ENCODE measurements at regions not wholly inside any gene's neighbourhood (a gene's known extent, or its start where the extent isn't known, plus 50 kb on each side); places are given as distances from the start of the nearest gene placed in this dataset.
A peak's percentile ranks its signal among the peaks of the same experiment; 100 is the strongest.
"Not testable (repeated sequence)": the region's sequence is repeated elsewhere in the genome, so short reads cannot be mapped to it uniquely, and the experiment has no call there.

- no peak for DNase-seq
These were observed 54.2 kb upstream of the PIK3R4 start for GRCh38 chr3:130800829-130801228.

DNA sequence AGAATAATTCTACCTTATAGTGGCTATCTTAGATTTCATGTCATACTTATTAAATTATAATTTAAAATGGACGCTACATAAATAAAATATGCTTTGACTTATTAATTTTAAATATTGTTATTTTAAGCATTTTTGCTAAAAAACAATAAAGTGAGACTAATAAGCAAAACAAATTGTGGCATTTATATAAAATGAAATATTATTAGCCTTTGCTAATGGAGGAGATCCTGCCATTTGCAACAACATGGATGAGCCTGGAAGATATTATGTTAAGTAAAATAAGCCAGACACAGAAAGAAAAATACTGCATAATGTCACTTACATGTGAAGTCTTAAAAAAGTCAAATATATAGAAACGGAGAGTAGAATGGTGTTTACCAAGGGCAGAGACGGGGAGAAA is 54.8 kb upstream of the PIK3R4 start:
- DNase-seq = no peak

- DNase-seq = no peak
These were observed 64.9 kb upstream of the PIK3R4 start for GRCh38 chr3:130811557-130811956.

DNA sequence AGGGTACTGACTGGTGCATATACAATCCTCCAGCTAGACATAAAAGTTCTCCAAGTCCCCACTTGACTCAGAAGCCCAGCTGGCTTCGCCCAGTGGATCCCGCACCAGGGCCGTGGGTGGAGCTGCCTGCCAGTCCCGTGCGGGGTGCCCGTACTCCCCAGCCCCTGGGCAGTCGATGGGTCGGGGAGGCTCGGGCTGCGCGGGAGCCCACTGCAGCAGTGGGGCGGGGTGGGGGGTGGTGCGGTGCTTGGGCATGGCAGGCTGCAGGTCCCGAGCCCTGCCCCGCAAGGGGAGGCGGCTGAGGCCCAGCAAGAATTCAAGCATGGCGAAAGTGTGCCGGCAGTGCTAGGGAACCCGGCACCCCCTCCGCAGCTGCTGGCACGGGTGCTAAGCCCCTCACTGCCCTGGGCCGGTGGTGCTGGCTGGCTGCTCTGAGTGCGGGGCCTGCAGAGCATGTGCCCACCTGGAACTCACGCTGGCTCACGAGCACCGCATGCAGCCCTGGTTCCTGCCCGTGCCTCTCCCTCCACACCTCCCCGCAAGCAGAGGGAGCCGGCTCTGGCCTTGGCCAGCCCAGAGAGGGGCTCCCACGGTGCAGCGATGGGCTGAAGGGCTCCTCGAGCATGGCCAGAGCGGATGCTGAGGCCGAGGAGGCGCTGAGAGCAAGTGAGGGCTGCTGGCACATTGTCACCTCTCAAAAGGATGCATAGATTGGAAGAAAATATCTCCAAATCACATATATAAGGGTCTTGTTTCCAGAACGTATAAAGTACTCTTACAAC is 68.3 kb upstream of the PIK3R4 start:
- DNase-seq = no peak

DNA sequence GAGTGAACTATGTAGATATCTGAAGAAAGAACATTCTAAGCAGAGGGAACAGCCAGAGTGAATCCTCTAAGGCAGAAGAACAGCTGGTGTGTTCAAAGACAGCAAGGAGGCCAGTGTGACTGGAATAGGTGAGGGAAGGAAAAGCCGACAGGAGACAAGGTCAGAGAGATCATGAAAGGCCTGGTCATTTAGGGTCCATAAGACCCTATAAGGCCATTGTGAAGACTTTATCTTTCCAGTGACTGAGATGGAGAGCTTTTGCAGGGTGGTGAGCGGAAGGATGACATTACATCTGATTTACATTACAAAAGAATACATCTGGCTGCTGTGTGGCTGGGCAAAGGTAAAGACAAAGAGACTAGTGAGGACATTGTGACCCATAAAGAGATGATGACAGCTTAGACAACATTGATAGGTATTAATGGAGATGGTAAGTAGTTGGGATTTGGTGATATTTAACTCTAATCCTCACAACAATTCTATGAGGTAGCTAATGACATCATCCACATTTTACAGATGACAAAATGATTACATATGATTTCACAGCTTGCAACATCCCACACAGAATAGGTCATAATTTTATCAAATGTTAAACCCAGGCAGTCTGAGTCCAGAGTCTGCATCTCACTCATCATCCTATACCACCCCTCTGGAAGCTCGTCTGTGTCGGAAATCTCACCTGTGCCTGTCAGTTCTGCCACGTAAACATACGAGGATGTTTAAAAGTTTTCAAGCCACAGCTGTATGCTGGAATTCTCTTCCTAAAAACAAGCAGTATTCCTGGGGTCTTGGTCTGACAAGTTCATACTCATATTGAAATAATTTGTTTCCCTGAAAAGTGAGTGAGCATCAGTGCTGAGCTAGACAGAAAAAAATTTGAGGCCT is 70.2 kb upstream of the PIK3R4 start:
- DNase-seq = no peak

DNA sequence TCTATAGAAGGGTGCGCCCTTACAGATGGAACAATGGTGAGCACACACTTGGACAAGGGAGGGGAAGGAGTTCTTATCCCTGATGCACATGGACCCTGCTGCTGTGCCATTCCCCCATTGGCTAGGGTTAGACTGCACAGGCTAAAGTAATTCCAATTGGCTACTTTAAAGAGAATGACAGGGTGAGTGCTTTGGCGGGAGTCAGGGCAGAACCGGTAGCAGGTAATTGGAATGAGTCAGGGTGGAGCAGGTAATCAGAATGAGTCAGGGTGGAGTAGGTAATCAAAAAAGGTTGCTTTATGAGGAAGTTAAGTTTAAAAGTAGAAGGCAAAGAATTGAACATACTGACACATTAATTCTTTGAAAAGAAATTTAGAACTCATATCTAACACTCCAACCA is 71.4 kb upstream of the PIK3R4 start:
- not testable (repeated sequence) for DNase-seq

- DNase-seq = peak; percentile 42
These were observed 72.9 kb upstream of the ATP2C1 start for GRCh38 chr3:130820976-130821375.

GRCh38 chr3:130821806-130822205 is 72.1 kb upstream of the ATP2C1 start:
- no peak for DNase-seq

- no peak for DNase-seq
These were observed 70.5 kb upstream of the ATP2C1 start for GRCh38 chr3:130823241-130823884.

GRCh38 chr3:130823996-130824395 is 69.9 kb upstream of the ATP2C1 start:
- no peak for DNase-seq

GRCh38 chr3:130825762-130826299 is 68.1 kb upstream of the ATP2C1 start:
- no peak for DNase-seq

DNA sequence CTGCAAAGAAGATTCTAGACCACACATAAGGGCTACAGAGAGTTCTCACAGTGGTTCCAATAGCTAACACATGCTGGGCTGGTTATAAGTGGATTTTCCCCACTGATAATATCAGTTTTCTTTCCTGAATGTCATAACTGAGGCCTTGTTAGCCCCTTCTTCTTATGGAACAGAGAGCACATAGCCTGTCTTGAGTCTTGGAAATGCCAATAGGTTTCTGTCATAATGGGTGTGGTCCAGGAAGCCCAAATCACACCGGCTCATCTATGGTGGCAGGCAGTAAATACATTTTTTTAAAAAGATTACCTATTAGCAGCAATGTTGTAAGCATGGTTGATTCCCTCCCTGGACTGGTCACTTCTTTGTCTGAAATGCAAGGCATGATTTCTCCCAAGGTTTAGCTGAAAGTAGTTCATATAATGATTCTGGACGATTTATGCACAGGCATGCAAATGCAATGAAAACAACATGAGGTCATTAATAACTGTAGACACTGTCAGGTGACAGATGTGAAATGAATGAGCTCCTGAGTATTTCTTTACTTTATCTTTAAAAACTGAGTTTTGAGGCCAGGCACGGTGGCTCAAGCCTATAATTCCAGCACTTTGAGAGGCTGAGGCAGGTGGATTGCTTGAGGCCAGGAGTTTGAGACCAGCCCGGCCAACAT is 67.2 kb upstream of the ATP2C1 start:
- DNase-seq = peak; percentile 14

- no peak for DNase-seq
These were observed 66.4 kb upstream of the ATP2C1 start for GRCh38 chr3:130827486-130827885.

GRCh38 chr3:130828948-130829947 is 64.6 kb upstream of the ATP2C1 start:
- DNase-seq = no peak

- no peak for DNase-seq
These were observed 62.0 kb upstream of the ATP2C1 start for GRCh38 chr3:130831719-130832400.

DNA sequence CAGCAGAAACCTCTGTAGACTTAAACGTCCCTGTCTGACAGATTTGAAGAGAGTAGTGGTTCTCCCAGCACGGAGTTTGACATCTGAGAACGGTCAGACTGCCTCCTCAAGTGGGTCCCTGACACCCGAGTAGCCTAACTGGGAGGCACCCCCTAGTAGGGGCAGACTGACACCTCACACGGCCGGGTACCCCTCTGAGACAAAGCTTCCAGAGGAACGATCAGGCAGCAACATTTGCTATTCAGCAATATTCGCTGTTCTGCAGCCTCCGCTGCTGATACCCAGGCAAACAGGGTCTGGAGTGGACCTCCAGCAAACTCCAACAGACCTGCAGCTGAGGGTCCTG is 61.5 kb upstream of the ATP2C1 start:
- DNase-seq = not testable (repeated sequence)

GRCh38 chr3:130834476-130834875 is 59.4 kb upstream of the ATP2C1 start:
- no peak for DNase-seq

- no peak for DNase-seq
These were observed 58.4 kb upstream of the ATP2C1 start for GRCh38 chr3:130835483-130835882.

DNA sequence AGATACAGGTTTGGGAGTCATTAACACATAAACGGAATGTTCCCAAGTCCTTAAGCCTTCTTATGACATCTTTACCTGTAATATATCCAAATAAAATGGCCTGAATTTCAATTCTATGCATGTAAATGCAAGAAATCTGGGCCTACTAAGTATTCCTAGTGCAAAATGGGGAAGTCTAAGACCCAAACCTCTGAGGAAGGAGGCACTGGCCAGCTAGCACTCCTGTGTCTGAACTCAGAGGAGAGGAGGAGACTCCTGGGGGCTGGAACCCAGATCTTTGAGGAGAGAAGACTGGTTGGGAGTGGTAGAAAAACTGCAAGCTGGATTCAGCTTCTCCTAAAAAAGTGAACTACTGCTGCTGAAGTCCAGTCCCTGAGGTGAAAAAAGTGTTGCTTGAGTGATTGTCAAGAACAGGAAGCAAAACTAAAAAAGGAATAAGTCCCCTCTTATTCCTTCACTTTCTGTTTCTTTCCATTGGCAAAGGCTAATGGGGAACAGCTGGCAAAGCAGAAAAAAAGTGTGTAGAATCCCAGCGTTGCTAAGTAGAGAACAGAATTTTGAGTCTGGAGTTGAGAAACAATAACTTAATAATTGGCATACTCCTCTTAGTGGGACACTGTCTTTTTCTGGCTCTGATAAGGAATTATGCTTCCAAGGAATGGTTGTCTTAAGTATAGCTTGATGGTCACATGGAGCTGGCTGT is 54.8 kb upstream of the ATP2C1 start:
- no peak for DNase-seq

DNA sequence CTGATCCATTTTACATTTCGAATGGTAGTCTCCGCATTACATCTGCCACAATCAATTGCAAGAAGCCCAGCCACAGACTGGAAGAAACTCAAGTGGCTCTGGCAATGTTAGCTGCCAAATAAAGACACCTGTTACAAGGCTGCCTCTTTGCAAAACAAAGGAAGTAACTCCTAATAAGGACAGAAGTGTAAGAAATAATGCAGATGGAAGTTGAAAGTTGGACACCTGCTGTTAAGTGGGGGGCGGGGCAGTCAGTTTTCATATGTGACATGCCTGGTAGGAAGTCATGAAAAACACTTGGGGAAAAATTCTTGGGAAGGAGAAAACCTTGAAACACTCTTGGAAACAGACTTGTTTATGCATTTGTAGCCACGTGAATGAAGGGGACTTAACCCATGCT is 54.1 kb upstream of the ATP2C1 start:
- DNase-seq = no peak

Data from 8988T (cell line).